ENCODE measurements at regions not wholly inside any gene's neighbourhood (a gene's known extent, or its start where the extent isn't known, plus 50 kb on each side); places are given as distances from the start of the nearest gene placed in this dataset.

DNA sequence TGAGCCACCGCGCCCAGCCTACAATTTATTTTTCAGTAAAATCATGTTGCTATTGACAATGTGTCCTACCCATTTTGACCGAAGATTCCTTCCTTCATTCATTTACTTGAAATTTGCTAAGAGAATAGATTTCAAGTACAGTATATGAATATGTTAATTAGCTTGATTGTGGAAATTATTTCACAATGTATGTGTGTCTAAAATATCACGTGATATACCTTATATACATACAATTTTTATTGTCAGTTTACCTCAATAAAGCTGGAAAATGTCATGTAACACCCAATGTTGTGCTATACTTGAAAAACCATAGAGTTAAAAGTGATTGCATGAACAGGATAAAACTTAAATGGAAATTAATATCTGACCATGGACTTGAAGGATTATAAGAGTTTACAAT lies 521.7 kb upstream of the ANKRD30A start:
- intact Hi-C loops (cut with DNase I): no loop called here
- Histone ChIP-seq H3K27ac (no peak overlapping the region), H3K4me1 (no peaks in the 10 kb centered on the region), H3K27me3 (no peaks in the 10 kb centered on the region), H3K9me3 (no peaks in the 10 kb centered on the region), H3K36me3 (no peaks in the 10 kb centered on the region), H3K4me3 (no peak overlapping the region)
- WGBS (ENCODE audit: insufficient coverage, low coverage, low lambda C conversion rate, missing lambda C conversion rate): 77% methylated on average over 4 of the region's 4 CpGs
- ATAC-seq (no peak), DNase-seq (no peak)
- TF ChIP-seq POLR2A (IDR thresholded peaks at IDR 0.05): no peak

DNA sequence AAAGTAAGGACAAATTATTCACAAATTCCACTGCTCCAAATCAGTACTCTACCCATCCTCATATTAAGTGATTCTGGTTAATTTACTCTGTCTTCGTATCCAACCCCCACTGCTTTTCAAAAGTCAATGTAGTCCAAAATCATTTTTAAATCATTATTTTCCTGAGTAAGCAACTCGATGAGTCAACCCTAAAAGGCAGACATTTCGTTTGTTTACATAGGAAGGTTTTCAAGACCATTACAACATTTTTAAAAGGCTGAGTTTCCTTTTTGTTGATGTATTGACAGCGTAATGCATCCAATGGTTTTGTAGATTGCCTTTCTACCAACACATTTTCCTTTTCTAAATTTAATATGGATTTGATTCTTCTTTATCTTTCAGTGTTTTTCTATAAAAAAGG lies 523.0 kb upstream of the ANKRD30A start:
- Histone ChIP-seq H3K36me3 (no peaks in the 10 kb centered on the region), H3K4me1 (no peaks in the 10 kb centered on the region), H3K4me3 (no peak overlapping the region), H3K27me3 (no peaks in the 10 kb centered on the region), H3K27ac (no peak overlapping the region), H3K9me3 (no peaks in the 10 kb centered on the region)
- no peak for ATAC-seq
- intact Hi-C loops (cut with DNase I): no loop called here
- TF ChIP-seq, protein P1, sequence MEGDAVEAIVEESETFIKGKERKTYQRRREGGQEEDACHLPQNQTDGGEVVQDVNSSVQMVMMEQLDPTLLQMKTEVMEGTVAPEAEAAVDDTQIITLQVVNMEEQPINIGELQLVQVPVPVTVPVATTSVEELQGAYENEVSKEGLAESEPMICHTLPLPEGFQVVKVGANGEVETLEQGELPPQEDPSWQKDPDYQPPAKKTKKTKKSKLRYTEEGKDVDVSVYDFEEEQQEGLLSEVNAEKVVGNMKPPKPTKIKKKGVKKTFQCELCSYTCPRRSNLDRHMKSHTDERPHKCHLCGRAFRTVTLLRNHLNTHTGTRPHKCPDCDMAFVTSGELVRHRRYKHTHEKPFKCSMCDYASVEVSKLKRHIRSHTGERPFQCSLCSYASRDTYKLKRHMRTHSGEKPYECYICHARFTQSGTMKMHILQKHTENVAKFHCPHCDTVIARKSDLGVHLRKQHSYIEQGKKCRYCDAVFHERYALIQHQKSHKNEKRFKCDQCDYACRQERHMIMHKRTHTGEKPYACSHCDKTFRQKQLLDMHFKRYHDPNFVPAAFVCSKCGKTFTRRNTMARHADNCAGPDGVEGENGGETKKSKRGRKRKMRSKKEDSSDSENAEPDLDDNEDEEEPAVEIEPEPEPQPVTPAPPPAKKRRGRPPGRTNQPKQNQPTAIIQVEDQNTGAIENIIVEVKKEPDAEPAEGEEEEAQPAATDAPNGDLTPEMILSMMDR (IDR thresholded peaks at IDR 0.05): no peak
- no peak for TF ChIP-seq POLR2A (IDR thresholded peaks at IDR 0.05)
- no peak for DNase-seq
- 36% methylated on average over 4 of the region's 4 CpGs for WGBS (ENCODE audit: insufficient coverage, low coverage, low lambda C conversion rate, missing lambda C conversion rate)

DNA sequence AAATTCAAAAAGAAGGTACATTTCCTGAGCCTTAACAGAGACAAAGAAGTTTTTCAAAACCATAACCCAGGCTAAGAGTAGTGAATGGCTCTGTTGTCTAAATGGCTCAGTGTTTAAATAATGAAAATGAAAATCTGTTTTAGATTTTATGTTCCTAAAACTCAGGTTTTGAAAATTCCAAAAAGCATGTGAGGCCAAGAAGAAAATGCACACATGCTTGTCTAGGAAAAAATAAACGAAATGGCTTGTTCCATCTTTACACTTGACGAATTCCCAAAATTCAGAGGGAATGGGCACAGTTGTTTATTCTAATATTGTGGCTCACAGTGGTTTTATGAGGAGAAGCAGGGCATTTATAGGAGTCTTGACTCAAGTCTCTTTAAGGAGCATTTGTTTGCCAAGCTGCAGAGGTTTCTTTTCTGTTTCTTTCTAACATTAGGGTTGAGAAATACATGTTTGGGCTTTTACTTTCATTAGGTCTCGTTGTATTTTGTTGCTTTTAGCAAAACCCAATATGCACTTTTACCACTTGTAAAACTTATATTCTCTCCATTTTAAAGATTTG lies 527.6 kb upstream of the ANKRD30A start:
- H3K27ac ChIP-seq: no peak overlapping the region
- no peaks in the 10 kb centered on the region for H3K36me3 ChIP-seq
- H3K4me3 ChIP-seq: no peak overlapping the region
- H3K9me3 ChIP-seq: no peaks in the 10 kb centered on the region
- intact Hi-C loops (cut with DNase I): no loop called here
- no peak for TF ChIP-seq POLR2A (IDR thresholded peaks at IDR 0.05)
- TF ChIP-seq, protein P1 (IDR thresholded peaks at IDR 0.05): no peak
- whole genome bisulfite sequencing (ENCODE audit: insufficient coverage, low coverage, low lambda C conversion rate, missing lambda C conversion rate): 19% methylated on average over 3 of the region's 3 CpGs
- no peaks in the 10 kb centered on the region for H3K27me3 ChIP-seq
- H3K4me1 ChIP-seq: no peaks in the 10 kb centered on the region
- DNase-seq (no peak), ATAC-seq (no peak)

DNA sequence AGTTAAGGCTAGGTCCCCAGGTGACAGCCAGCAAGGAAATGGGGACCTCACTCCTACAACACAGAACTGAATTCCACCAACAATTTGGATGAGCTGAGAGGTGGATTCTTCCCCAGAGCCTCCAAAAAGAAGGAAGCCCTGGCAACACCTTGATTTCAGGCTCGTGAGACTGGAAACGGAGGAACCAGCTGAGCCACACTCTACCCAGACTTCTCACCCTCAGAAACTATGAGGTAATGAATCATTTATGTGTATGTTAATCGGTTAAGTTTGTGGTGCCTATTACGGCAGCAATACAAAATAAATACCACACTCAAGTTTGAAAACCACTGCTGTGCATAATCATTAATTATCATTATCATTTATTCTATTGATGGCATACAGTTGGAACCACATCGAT lies 532.4 kb upstream of the ANKRD30A start:
- DNase-seq: no peak
- TF ChIP-seq POLR2A (IDR thresholded peaks at IDR 0.05): no peak
- TF ChIP-seq, protein P1 (IDR thresholded peaks at IDR 0.05): no peak
- Histone ChIP-seq H3K27ac (no peak overlapping the region), H3K4me1 (no peaks in the 10 kb centered on the region), H3K9me3 (no peaks in the 10 kb centered on the region), H3K36me3 (no peaks in the 10 kb centered on the region), H3K27me3 (no peaks in the 10 kb centered on the region), H3K4me3 (no peak overlapping the region)
- no peak for ATAC-seq
- WGBS (ENCODE audit: insufficient coverage, low coverage, low lambda C conversion rate, missing lambda C conversion rate): 75% methylated on average over 5 of the region's 5 CpGs
- intact Hi-C loops (cut with DNase I): no loop called here

DNA sequence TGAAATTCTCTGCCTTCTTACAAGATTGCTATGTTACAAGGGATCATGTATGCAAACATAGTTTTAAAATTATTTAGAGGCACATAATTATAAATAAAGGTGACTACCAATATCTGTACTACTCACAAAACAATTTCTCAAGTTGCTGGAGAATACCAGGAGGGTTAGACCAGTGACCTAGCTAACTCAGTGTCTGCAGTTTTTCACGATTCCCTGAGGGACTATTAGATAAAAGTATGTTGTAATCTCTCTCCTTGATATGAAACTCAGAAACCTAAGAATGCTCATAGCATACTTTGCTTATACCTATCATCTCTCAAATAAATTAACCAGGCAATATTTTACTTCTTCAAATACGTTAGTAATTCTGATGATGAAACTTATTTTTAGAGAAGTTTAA lies 534.0 kb upstream of the ANKRD30A start:
- Histone ChIP-seq H3K9me3 (no peaks in the 10 kb centered on the region), H3K27ac (no peak overlapping the region), H3K4me1 (no peaks in the 10 kb centered on the region), H3K36me3 (no peaks in the 10 kb centered on the region), H3K27me3 (no peaks in the 10 kb centered on the region), H3K4me3 (no peak overlapping the region)
- DNase-seq (no peak), ATAC-seq (no peak)
- WGBS (ENCODE audit: insufficient coverage, low coverage, low lambda C conversion rate, missing lambda C conversion rate): 31% methylated on average over 2 of the region's 2 CpGs
- intact Hi-C loops (cut with DNase I): no loop called here
- TF ChIP-seq, protein P1 (IDR thresholded peaks at IDR 0.05): no peak
- TF ChIP-seq POLR2A (IDR thresholded peaks at IDR 0.05): no peak

All from right lobe of liver (tissue), 6 donors.